ENCODE measurements at regions not wholly inside any gene's neighbourhood (a gene's known extent, or its start where the extent isn't known, plus 50 kb on each side); places are given as distances from the start of the nearest gene placed in this dataset.
A peak's percentile ranks its signal among the peaks of the same experiment; 100 is the strongest.

DNA sequence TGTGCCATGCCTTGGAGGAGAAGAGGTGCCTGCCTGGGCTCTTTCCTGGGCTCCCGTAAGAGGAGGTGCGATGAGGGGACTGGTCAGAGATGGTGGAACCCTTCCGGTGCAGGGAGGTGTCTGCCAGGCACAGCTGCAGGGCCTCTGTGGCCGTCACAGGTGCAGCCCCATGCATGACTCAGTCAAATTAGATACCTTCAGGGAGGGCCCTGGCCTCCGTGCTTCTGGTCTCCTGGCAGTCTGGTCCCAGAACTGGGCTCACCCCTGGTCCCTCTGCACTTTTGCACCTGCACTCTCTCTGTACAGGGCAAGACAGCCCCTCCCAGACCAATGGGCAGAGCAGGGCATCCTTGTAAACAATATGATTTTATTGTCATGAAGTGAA is 49.9 kb upstream of the LRPAP1 start:
- Histone ChIP-seq H3K4me3 (no peak overlapping the region), H3K27ac (no peak overlapping the region), H3K9me3 (no peaks in the 10 kb centered on the region), H3K27me3 (no peaks in the 10 kb centered on the region), H3K4me1 (no peaks in the 10 kb centered on the region), H3K36me3 (no peaks in the 10 kb centered on the region)
- intact Hi-C loops (cut with DNase I), result no loop called here
- 71% methylated on average over 5 of the region's 5 CpGs for WGBS, 2 donors
- TF ChIP-seq POLR2A (IDR thresholded peaks at IDR 0.05) (no peak), POLR2AphosphoS5 (IDR thresholded peaks at IDR 0.05) (no peak), EP300 (IDR thresholded peaks at IDR 0.05) (no peak)
- DNase-seq, result peak; percentile 27

All from sigmoid colon (tissue), 6 donors.